ENCODE measurements at regions not wholly inside any gene's neighbourhood (a gene's known extent, or its start where the extent isn't known, plus 50 kb on each side); places are given as distances from the start of the nearest gene placed in this dataset.
"Not testable (repeated sequence)": the region's sequence is repeated elsewhere in the genome, so short reads cannot be mapped to it uniquely, and the experiment has no call there.

GRCh38 chr3:113366800-113367199 lies 74.5 kb downstream of the CFAP44 start:
- TF ChIP-seq POLR2AphosphoS5 (IDR thresholded peaks at IDR 0.05; ENCODE audit: low read depth, low read length); CTCF (IDR thresholded peaks at IDR 0.05); SIN3A (IDR thresholded peaks at IDR 0.05; ENCODE audit: borderline replicate concordance, low read depth, low read length): not testable (repeated sequence)

Data from SK-N-SH (cell line).